ENCODE measurements at regions not wholly inside any gene's neighbourhood (a gene's known extent, or its start where the extent isn't known, plus 50 kb on each side); places are given as distances from the start of the nearest gene placed in this dataset.

- Histone ChIP-seq H3K9ac (no peak overlapping the region), H3K4me2 (ENCODE audit: low read length) (no peak overlapping the region), H3K4me1 (no peaks in the 10 kb centered on the region), H2AFZ (no peak overlapping the region), H3K27me3 (ENCODE audit: control insufficient read depth, insufficient read depth, low read length) (no peaks in the 10 kb centered on the region), H3K9me3 (ENCODE audit: control insufficient read depth, low read length) (no peaks in the 10 kb centered on the region), H3K27ac (no peak overlapping the region), H3K4me3 (ENCODE audit: low read depth, low read length) (no peak overlapping the region), H3K79me2 (no peaks in the 10 kb centered on the region), H3K36me3 (ENCODE audit: control insufficient read depth, insufficient read depth, low read length) (no peaks in the 10 kb centered on the region)
- TF ChIP-seq, protein P1, sequence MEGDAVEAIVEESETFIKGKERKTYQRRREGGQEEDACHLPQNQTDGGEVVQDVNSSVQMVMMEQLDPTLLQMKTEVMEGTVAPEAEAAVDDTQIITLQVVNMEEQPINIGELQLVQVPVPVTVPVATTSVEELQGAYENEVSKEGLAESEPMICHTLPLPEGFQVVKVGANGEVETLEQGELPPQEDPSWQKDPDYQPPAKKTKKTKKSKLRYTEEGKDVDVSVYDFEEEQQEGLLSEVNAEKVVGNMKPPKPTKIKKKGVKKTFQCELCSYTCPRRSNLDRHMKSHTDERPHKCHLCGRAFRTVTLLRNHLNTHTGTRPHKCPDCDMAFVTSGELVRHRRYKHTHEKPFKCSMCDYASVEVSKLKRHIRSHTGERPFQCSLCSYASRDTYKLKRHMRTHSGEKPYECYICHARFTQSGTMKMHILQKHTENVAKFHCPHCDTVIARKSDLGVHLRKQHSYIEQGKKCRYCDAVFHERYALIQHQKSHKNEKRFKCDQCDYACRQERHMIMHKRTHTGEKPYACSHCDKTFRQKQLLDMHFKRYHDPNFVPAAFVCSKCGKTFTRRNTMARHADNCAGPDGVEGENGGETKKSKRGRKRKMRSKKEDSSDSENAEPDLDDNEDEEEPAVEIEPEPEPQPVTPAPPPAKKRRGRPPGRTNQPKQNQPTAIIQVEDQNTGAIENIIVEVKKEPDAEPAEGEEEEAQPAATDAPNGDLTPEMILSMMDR (IDR thresholded peaks at IDR 0.05) = no peak
Measured at GRCh38 chr1:229104654-229105053, 166.3 kb upstream of the RAB4A start.

GRCh38 chr1:229105109-229105508 is 165.8 kb upstream of the RAB4A start:
- H3K9me3 ChIP-seq (ENCODE audit: control insufficient read depth, low read length) = no peaks in the 10 kb centered on the region
- no peak overlapping the region for H2AFZ ChIP-seq
- no peak overlapping the region for H3K4me3 ChIP-seq (ENCODE audit: low read depth, low read length)
- no peaks in the 10 kb centered on the region for H3K36me3 ChIP-seq (ENCODE audit: control insufficient read depth, insufficient read depth, low read length)
- H3K79me2 ChIP-seq = no peaks in the 10 kb centered on the region
- H3K27me3 ChIP-seq (ENCODE audit: control insufficient read depth, insufficient read depth, low read length) = no peaks in the 10 kb centered on the region
- H3K4me2 ChIP-seq (ENCODE audit: low read length) = no peak overlapping the region
- H3K27ac ChIP-seq = no peak overlapping the region
- no peaks in the 10 kb centered on the region for H3K4me1 ChIP-seq
- no peak overlapping the region for H3K9ac ChIP-seq
- TF ChIP-seq, protein P1 (IDR thresholded peaks at IDR 0.05) = no peak

DNA sequence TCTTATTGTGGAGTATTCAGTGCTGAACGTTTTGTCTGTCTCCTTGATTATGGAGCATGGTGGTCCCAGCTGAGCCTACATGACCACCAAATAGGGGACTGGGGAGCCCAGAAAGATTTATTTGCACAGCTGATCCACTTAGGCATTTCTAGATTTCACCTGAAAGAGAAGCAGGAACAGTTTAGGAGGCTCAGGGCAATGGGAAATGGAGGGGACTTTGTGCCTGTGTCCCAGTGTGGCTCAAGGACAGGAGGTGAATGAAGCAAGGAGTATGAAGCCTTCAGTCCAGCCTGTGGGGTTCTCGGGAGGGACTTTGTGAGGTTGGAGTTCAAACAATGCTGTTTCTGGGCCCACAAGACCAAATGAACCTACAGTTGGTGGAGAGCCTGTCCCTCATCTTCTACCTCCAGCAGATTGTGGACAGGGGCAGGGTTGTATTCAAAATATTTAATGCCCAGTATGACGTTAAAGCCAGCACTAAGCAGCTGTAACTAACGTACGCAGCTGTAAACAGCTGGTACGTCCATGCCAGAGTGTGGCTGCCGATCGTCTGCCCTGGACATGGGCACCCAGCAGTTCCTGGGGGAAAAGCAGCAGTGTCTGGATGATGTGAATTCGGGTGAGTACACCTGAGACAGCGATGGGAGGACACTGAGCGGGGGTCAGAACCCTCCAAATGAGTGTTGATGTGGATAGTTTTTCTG is 164.9 kb upstream of the RAB4A start:
- Histone ChIP-seq H3K27ac (no peak overlapping the region), H3K4me2 (ENCODE audit: low read length) (no peak overlapping the region), H3K4me1 (no peaks in the 10 kb centered on the region), H3K27me3 (ENCODE audit: control insufficient read depth, insufficient read depth, low read length) (no peaks in the 10 kb centered on the region), H3K9ac (no peak overlapping the region), H2AFZ (no peak overlapping the region), H3K9me3 (ENCODE audit: control insufficient read depth, low read length) (no peaks in the 10 kb centered on the region), H3K79me2 (no peaks in the 10 kb centered on the region), H3K36me3 (ENCODE audit: control insufficient read depth, insufficient read depth, low read length) (no peaks in the 10 kb centered on the region), H3K4me3 (ENCODE audit: low read depth, low read length) (no peak overlapping the region)
- TF ChIP-seq, protein P1 (IDR thresholded peaks at IDR 0.05) = no peak

- H3K4me3 ChIP-seq (ENCODE audit: low read depth, low read length) = no peak overlapping the region
- no peaks in the 10 kb centered on the region for H3K36me3 ChIP-seq (ENCODE audit: control insufficient read depth, insufficient read depth, low read length)
- no peak overlapping the region for H3K27ac ChIP-seq
- no peak overlapping the region for H3K9ac ChIP-seq
- no peaks in the 10 kb centered on the region for H3K27me3 ChIP-seq (ENCODE audit: control insufficient read depth, insufficient read depth, low read length)
- H3K4me2 ChIP-seq (ENCODE audit: low read length) = no peak overlapping the region
- H2AFZ ChIP-seq = no peak overlapping the region
- no peaks in the 10 kb centered on the region for H3K9me3 ChIP-seq (ENCODE audit: control insufficient read depth, low read length)
- H3K4me1 ChIP-seq = no peaks in the 10 kb centered on the region
- TF ChIP-seq, protein P1 (IDR thresholded peaks at IDR 0.05) = no peak
- H3K79me2 ChIP-seq = no peaks in the 10 kb centered on the region
Measured at GRCh38 chr1:229106526-229107125, 164.3 kb upstream of the RAB4A start.

All from parathyroid adenoma (tissue), 2 donors.